ENCODE measurements at regions not wholly inside any gene's neighbourhood (a gene's known extent, or its start where the extent isn't known, plus 50 kb on each side); places are given as distances from the start of the nearest gene placed in this dataset.
A peak's percentile ranks its signal among the peaks of the same experiment; 100 is the strongest.
"Not testable (repeated sequence)": the region's sequence is repeated elsewhere in the genome, so short reads cannot be mapped to it uniquely, and the experiment has no call there.

GRCh38 chr17:16870253-16871245, 101.4 kb downstream of the TNFRSF13B start:
- DNase-seq (ENCODE audit: low read depth in 2 of 2), result no peak

- DNase-seq (ENCODE audit: low read depth in 2 of 2), result not testable (repeated sequence)
Measured at GRCh38 chr17:16869531-16870252, 102.2 kb downstream of the TNFRSF13B start.

GRCh38 chr17:16868616-16869015, 103.3 kb downstream of the TNFRSF13B start:
- DNase-seq (ENCODE audit: low read depth in 2 of 2), result not testable (repeated sequence)

- not testable (repeated sequence) for DNase-seq (ENCODE audit: low read depth in 2 of 2)
Measured at GRCh38 chr17:16867545-16867944, 104.4 kb downstream of the TNFRSF13B start.

GRCh38 chr17:16866841-16867240, 105.1 kb downstream of the TNFRSF13B start:
- not testable (repeated sequence) for DNase-seq (ENCODE audit: low read depth in 2 of 2)

- no peak for DNase-seq (ENCODE audit: low read depth in 2 of 2)
Measured at GRCh38 chr17:16866436-16866835, 105.5 kb downstream of the TNFRSF13B start.

GRCh38 chr17:16865704-16866103, 106.2 kb downstream of the TNFRSF13B start:
- DNase-seq (ENCODE audit: low read depth in 2 of 2), result not testable (repeated sequence)

- DNase-seq (ENCODE audit: low read depth in 2 of 2), result not testable (repeated sequence)
Measured at GRCh38 chr17:16865077-16865613, 106.8 kb downstream of the TNFRSF13B start.

- peak; percentile 17 to 18 for DNase-seq (ENCODE audit: low read depth in 2 of 2)
Measured at GRCh38 chr17:16864462-16865076, 107.3 kb downstream of the TNFRSF13B start.

- DNase-seq (ENCODE audit: low read depth in 2 of 2), result not testable (repeated sequence)
Measured at GRCh38 chr17:16861152-16861551, 110.8 kb downstream of the TNFRSF13B start.

- not testable (repeated sequence) for DNase-seq (ENCODE audit: low read depth in 2 of 2)
Measured at GRCh38 chr17:16860467-16860866, 111.5 kb downstream of the TNFRSF13B start.

- not testable (repeated sequence) for DNase-seq (ENCODE audit: low read depth in 2 of 2)
Measured at GRCh38 chr17:16859515-16859914, 112.4 kb downstream of the TNFRSF13B start.

- not testable (repeated sequence) for DNase-seq (ENCODE audit: low read depth in 2 of 2)
Measured at GRCh38 chr17:16857746-16858145, 114.2 kb downstream of the TNFRSF13B start.

GRCh38 chr17:16856846-16857245, 115.1 kb downstream of the TNFRSF13B start:
- DNase-seq (ENCODE audit: low read depth in 2 of 2), result not testable (repeated sequence)

GRCh38 chr17:16856171-16856570, 115.7 kb downstream of the TNFRSF13B start:
- not testable (repeated sequence) for DNase-seq (ENCODE audit: low read depth in 2 of 2)

- not testable (repeated sequence) for DNase-seq (ENCODE audit: low read depth in 2 of 2)
Measured at GRCh38 chr17:16854636-16855035, 117.3 kb downstream of the TNFRSF13B start.

GRCh38 chr17:16853661-16854320, 118.1 kb downstream of the TNFRSF13B start:
- DNase-seq (ENCODE audit: low read depth in 2 of 2), result no peak

- DNase-seq (ENCODE audit: low read depth in 2 of 2), result not testable (repeated sequence)
Measured at GRCh38 chr17:16849861-16850260, 122.1 kb downstream of the TNFRSF13B start.

GRCh38 chr17:16848997-16849396, 122.9 kb downstream of the TNFRSF13B start:
- not testable (repeated sequence) for DNase-seq (ENCODE audit: low read depth in 2 of 2)

GRCh38 chr17:16845098-16845497, 126.8 kb downstream of the TNFRSF13B start:
- DNase-seq (ENCODE audit: low read depth in 2 of 2), result not testable (repeated sequence)

GRCh38 chr17:16844669-16845068, 127.2 kb downstream of the TNFRSF13B start:
- not testable (repeated sequence) for DNase-seq (ENCODE audit: low read depth in 2 of 2)
